D721Med (cell line): ENCODE measurements at regions not wholly inside any gene's neighbourhood (a gene's known extent, or its start where the extent isn't known, plus 50 kb on each side); places are given as distances from the start of the nearest gene placed in this dataset.

Experiments
- DNase-seq: peaks from one replicate; pipeline ENCODE4 v3.0.0; 2011; ENCODE audit warnings: low spot score; ENCODE audit not compliant: insufficient read length
- FAIRE-seq: peaks from 2 replicates; lab custom pipeline; 2011; peaks lifted over from hg19 to GRCh38; lab: Jason Lieb, UNC
- CTCF ChIP-seq: IDR thresholded peaks from 2 replicates; pipeline ENCODE4 v1.5.1; 2012; ENCODE audit warnings: mild to moderate bottlenecking, control low read depth; ENCODE audit not compliant: insufficient read depth; ENCODE audit errors: missing control alignments

GRCh38 chr20:11362450-11362849 lies 555.2 kb upstream of the BTBD3 start:
- FAIRE-seq: no peak
- no peak for DNase-seq
- no peak for TF ChIP-seq CTCF

GRCh38 chr20:11364736-11365135 lies 553.0 kb upstream of the BTBD3 start:
- DNase-seq (no peak), FAIRE-seq (no peak)
- TF ChIP-seq CTCF: no peak

- no peak for FAIRE-seq
- DNase-seq: no peak
- no peak for TF ChIP-seq CTCF
These were observed 551.0 kb upstream of the BTBD3 start for GRCh38 chr20:11366660-11367059.

- no peak for DNase-seq
- FAIRE-seq: no peak
These were observed 549.2 kb upstream of the BTBD3 start for GRCh38 chr20:11368499-11368898.

GRCh38 chr20:11368965-11369711 lies 548.6 kb upstream of the BTBD3 start:
- no peak for TF ChIP-seq CTCF
- FAIRE-seq (no peak), DNase-seq (no peak)

More at GRCh38 chr20:11368499-11368898, 549.2 kb upstream of the BTBD3 start:
- no peak for TF ChIP-seq CTCF

- FAIRE-seq (no peak), DNase-seq (no peak)
- TF ChIP-seq CTCF: no peak
These were observed 545.9 kb upstream of the BTBD3 start for GRCh38 chr20:11371831-11372230.
